Endodermal cell (in vitro differentiated cells): ENCODE measurements at regions not wholly inside any gene's neighbourhood (a gene's known extent, or its start where the extent isn't known, plus 50 kb on each side); places are given as distances from the start of the nearest gene placed in this dataset.

Experiments used
- DNase-seq: peaks from one replicate; pipeline ENCODE4 v3.0.0-alpha.2; 2017
- H3K27ac ChIP-seq: 2 replicates; pipeline ENCODE4 v1.5.1; 2013; ENCODE audit warnings: mild to moderate bottlenecking, low read depth, low read length, moderate library complexity
- H3K27me3 ChIP-seq: 2 replicates; pipeline ENCODE4 v1.6.1; 2013; ENCODE audit warnings: mild to moderate bottlenecking, low read length, moderate library complexity; ENCODE audit not compliant: insufficient read depth, control insufficient read depth, poor library complexity, severe bottlenecking
- H3K36me3 ChIP-seq: 2 replicates; pipeline ENCODE4 v1.7.0; 2013; ENCODE audit warnings: mild to moderate bottlenecking, low read length, moderate library complexity; ENCODE audit not compliant: control insufficient read depth, insufficient read depth
- H3K4me1 ChIP-seq: one replicate; pipeline ENCODE4 v1.7.0; 2013; ENCODE audit warnings: low read length; ENCODE audit not compliant: control insufficient read depth, insufficient read depth
- H3K4me3 ChIP-seq: 2 replicates; pipeline ENCODE4 v1.5.1; 2013; ENCODE audit warnings: mild to moderate bottlenecking, low read length, moderate library complexity
- H3K9ac ChIP-seq: 2 replicates; pipeline ENCODE4 v1.6.1; 2013; ENCODE audit warnings: mild to moderate bottlenecking, low read length, moderate library complexity; ENCODE audit not compliant: poor library complexity, severe bottlenecking; ENCODE audit errors: extremely low read depth
- H3K9me3 ChIP-seq: 2 replicates; pipeline ENCODE4 v1.6.1; 2013; ENCODE audit warnings: mild to moderate bottlenecking, low read length, moderate library complexity; ENCODE audit not compliant: control insufficient read depth
- H3K27ac Mint-ChIP-seq: 2 replicates; pipeline ENCODE4 v1.8.0; 2020; ENCODE audit warnings: mixed read lengths
- H3K27me3 Mint-ChIP-seq: 2 replicates; pipeline ENCODE4 v1.8.0; 2021; ENCODE audit warnings: mild to moderate bottlenecking, mixed read lengths; ENCODE audit not compliant: insufficient read depth
- H3K36me3 Mint-ChIP-seq: 2 replicates; pipeline ENCODE4 v1.8.0; 2020; ENCODE audit warnings: low read depth, mixed read lengths
- H3K4me1 Mint-ChIP-seq: 2 replicates; pipeline ENCODE4 v1.8.0; 2020; ENCODE audit warnings: mixed read lengths
- H3K4me3 Mint-ChIP-seq: 2 replicates; pipeline ENCODE4 v1.8.0; 2020; ENCODE audit warnings: mild to moderate bottlenecking, moderate library complexity, mixed read lengths
- H3K9me3 Mint-ChIP-seq: 2 replicates; pipeline ENCODE4 v1.8.0; 2020; ENCODE audit warnings: mild to moderate bottlenecking, mixed read lengths
- WGBS, 2 experiments: methylation state at CpG; one replicate each; pipeline versions ENCODE4 v1.1.5 to v1.1.7; 2013; ENCODE audit warnings: missing lambda C conversion rate in 2 of 2, mixed read lengths in 1 of 2; ENCODE audit not compliant: insufficient coverage in 1 of 2, insufficient read length in 1 of 2; 5-methylcytosine and 5-hydroxymethylcytosine counted together
- TF ChIP-seq, protein P1 (sequence below): fragments of 200-600 bp; sonication (generic); conservative IDR thresholded peaks from 2 replicates; pipeline ENCODE4 v1.5.0; 2021; ENCODE audit warnings: antibody characterized with exemption, mild to moderate bottlenecking

DNA sequence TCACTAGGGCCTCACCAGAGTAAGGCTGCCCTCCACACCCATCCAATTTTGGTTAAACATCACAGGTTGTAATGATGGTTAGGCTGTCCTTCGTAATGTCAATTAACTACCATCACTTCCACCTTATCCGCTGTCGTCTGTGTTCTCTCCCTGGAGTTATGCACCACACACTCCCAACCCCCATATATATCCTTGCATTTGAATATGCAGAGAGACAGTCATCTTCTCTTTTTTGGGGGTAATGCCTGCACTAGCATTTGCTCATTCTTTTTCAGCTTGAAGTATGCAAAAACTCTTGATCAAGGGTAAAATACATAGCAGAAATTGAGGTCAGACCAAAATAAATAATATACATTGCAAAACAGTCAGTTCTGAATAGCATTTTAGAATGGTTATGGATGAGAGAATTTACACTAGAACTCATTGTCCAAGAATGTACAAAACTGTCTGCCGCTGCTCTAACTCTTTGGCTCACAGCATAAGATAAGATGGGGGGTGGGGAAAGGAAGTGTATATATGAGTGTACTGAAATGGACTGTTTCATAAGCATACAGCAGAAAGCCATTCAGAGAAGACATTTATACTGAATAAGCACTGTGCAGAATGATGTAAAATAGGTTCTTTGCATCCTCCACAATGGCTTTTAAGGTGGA, 397.8 kb upstream of the CHST9 start:
- 62 to 67% methylated on average over 3 of the region's 4 CpGs for whole genome bisulfite sequencing, 2 experiments
- peaks cover 7% of the 10 kb centered on the region for H3K4me1 Mint-ChIP-seq
- TF ChIP-seq, protein P1, sequence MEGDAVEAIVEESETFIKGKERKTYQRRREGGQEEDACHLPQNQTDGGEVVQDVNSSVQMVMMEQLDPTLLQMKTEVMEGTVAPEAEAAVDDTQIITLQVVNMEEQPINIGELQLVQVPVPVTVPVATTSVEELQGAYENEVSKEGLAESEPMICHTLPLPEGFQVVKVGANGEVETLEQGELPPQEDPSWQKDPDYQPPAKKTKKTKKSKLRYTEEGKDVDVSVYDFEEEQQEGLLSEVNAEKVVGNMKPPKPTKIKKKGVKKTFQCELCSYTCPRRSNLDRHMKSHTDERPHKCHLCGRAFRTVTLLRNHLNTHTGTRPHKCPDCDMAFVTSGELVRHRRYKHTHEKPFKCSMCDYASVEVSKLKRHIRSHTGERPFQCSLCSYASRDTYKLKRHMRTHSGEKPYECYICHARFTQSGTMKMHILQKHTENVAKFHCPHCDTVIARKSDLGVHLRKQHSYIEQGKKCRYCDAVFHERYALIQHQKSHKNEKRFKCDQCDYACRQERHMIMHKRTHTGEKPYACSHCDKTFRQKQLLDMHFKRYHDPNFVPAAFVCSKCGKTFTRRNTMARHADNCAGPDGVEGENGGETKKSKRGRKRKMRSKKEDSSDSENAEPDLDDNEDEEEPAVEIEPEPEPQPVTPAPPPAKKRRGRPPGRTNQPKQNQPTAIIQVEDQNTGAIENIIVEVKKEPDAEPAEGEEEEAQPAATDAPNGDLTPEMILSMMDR = no peak
- Histone ChIP-seq H3K9ac (no peak overlapping the region), H3K27ac (no peak overlapping the region), H3K9me3 (peaks cover 16% of the 10 kb centered on the region), H3K27me3 (peaks cover 16% of the 10 kb centered on the region), H3K4me1 (no peaks in the 10 kb centered on the region), H3K36me3 (no peaks in the 10 kb centered on the region), H3K4me3 (no peak overlapping the region)
- no peak overlapping the region for H3K4me3 Mint-ChIP-seq
- H3K27me3 Mint-ChIP-seq = peaks cover 15% of the 10 kb centered on the region
- H3K27ac Mint-ChIP-seq = no peak overlapping the region
- peaks cover 8% of the 10 kb centered on the region for H3K36me3 Mint-ChIP-seq
- H3K9me3 Mint-ChIP-seq = peaks cover 21% of the 10 kb centered on the region
- no peak for DNase-seq

DNA sequence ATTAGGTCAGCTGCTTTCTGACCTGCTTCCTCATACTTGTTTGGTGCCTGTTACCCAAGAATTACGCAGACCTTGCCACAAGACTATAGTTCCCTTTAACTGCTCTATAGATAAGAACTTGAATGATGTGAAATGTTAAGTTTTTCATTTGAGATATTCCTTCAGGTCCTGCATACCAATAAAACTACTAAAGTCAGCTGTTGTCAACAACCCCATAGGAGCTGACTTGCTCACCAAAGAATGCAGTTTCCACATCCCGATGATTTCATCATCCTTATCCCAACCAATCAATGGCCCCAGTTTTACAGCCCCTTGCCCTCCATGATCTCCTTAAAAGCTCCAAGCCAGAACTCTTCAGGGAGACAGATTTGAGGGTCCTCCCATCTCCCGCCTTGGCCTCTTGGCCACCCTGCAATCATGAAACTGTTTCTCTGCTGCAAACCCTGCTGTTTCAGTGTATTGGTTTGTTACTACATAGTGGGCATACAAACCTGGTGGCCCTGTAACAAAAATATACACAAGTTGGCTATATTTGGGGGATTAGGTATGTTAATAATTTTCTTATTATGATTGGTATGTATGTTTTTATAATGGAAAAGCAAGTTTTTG, 396.3 kb upstream of the CHST9 start:
- Histone ChIP-seq H3K27ac (no peak overlapping the region), H3K4me3 (no peak overlapping the region), H3K4me1 (no peaks in the 10 kb centered on the region), H3K27me3 (peaks cover 19% of the 10 kb centered on the region), H3K9me3 (peaks cover 16% of the 10 kb centered on the region), H3K9ac (no peak overlapping the region), H3K36me3 (no peaks in the 10 kb centered on the region)
- Mint-ChIP-seq H3K27me3 (peaks cover 23% of the 10 kb centered on the region), H3K4me3 (no peak overlapping the region), H3K27ac (no peak overlapping the region), H3K4me1 (peaks cover 7% of the 10 kb centered on the region), H3K36me3 (peaks cover 8% of the 10 kb centered on the region), H3K9me3 (peaks cover 21% of the 10 kb centered on the region)
- TF ChIP-seq, protein P1 = no peak
- 94 to 100% methylated on average over 2 to 3 of the region's 3 CpGs for WGBS, 2 experiments
- DNase-seq = no peak

GRCh38 chr18:27579364-27579763, 394.3 kb upstream of the CHST9 start:
- WGBS, 2 experiments = 100% methylated on average over 1 of the region's 2 CpGs
- Histone ChIP-seq H3K27me3 (peaks cover 19% of the 10 kb centered on the region), H3K36me3 (no peaks in the 10 kb centered on the region), H3K4me3 (no peak overlapping the region), H3K27ac (no peak overlapping the region), H3K4me1 (no peaks in the 10 kb centered on the region), H3K9me3 (peaks cover 16% of the 10 kb centered on the region), H3K9ac (no peak overlapping the region)
- Mint-ChIP-seq H3K4me1 (no peaks in the 10 kb centered on the region), H3K4me3 (no peak overlapping the region), H3K27ac (no peak overlapping the region), H3K36me3 (peaks cover 8% of the 10 kb centered on the region), H3K27me3 (peaks cover 33% of the 10 kb centered on the region), H3K9me3 (peaks cover 21% of the 10 kb centered on the region)
- no peak for DNase-seq
- TF ChIP-seq, protein P1 = no peak
